HFFc6 (cell line): ENCODE measurements at regions not wholly inside any gene's neighbourhood (a gene's known extent, or its start where the extent isn't known, plus 50 kb on each side); places are given as distances from the start of the nearest gene placed in this dataset.

Source experiments
- DNase-seq: peaks from one replicate; pipeline ENCODE4 v3.0.0-alpha.2; 2018
- H3K27ac Mint-ChIP-seq: 2 replicates; pipeline ENCODE4 v1.8.0; 2020; ENCODE audit warnings: mild to moderate bottlenecking, mixed read lengths
- H3K27me3 Mint-ChIP-seq: 2 replicates; pipeline ENCODE4 v1.8.0; 2021; ENCODE audit warnings: mild to moderate bottlenecking, moderate library complexity, mixed read lengths; ENCODE audit not compliant: insufficient read depth
- H3K36me3 Mint-ChIP-seq: 2 replicates; pipeline ENCODE4 v1.8.0; 2021; ENCODE audit warnings: low read depth, mixed read lengths
- H3K4me1 Mint-ChIP-seq: 2 replicates; pipeline ENCODE4 v1.8.0; 2020; ENCODE audit warnings: low read depth, mixed read lengths
- H3K4me3 Mint-ChIP-seq: 2 replicates; pipeline ENCODE4 v1.8.0; 2020; ENCODE audit warnings: mild to moderate bottlenecking, moderate library complexity, mixed read lengths
- H3K9me3 Mint-ChIP-seq: 2 replicates; pipeline ENCODE4 v1.8.0; 2020; ENCODE audit warnings: mild to moderate bottlenecking, mixed read lengths
- TF ChIP-seq, protein P1 (sequence below): fragments of 200-600 bp; sonication (generic); IDR thresholded peaks from 2 replicates; pipeline ENCODE4 v1.5.0; 2021; ENCODE audit warnings: antibody characterized with exemption, mild to moderate bottlenecking

DNA sequence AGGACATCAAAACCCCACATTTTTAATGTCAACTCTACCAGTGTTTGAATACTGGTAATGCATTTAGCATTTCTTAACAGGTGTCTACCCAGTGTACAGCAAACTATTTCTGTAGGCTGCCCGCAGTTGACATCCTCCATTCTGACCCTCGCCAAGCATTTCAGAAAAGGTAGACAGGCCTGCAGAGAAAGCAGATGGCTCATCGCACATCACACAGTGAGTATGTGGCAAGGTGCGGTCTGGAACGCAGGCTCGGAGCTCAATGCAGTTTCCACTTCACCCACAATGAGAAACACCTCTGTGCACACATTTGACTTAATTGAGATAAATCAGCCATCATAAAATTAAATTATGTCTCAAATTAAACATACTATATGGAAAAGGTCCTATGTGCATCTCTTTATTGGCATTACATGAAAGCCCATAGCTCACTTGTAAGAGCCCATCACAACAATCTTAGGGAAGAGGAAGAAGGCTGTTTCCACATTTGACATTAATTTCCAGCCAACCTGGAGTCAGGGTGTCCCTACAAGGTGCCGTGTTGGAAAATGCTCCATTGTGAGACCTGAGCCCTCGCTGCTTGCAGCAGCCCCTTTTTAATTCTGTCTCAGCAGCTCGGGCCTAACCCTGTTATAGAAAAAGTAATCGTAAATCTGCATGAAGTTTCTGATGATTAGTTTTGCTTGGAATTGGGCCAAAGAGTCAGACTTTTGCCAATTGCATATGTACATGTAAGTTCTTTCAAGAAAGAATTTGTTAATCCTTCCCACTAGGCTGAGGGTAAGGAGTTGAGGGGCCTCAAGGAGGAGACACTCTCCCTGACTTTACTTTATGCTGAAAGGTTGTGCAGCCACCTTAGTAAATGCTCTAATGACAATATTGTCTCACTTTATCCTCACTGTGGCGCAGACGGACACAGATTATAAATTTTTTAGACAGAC, 378.7 kb upstream of the DYNLRB2 start:
- Mint-ChIP-seq H3K9me3 (peaks cover 6% of the 10 kb centered on the region; the same call in 1 of the 2 replicates), H3K27ac (no peak overlapping the region), H3K27me3 (peaks cover 1% of the 10 kb centered on the region; the same call in 1 of the 2 replicates), H3K36me3 (peaks cover 6% of the 10 kb centered on the region; the same call in 1 of the 2 replicates), H3K4me3 (no peak overlapping the region), H3K4me1 (peaks cover 48% of the 10 kb centered on the region)
- no peak for DNase-seq
- TF ChIP-seq, protein P1, sequence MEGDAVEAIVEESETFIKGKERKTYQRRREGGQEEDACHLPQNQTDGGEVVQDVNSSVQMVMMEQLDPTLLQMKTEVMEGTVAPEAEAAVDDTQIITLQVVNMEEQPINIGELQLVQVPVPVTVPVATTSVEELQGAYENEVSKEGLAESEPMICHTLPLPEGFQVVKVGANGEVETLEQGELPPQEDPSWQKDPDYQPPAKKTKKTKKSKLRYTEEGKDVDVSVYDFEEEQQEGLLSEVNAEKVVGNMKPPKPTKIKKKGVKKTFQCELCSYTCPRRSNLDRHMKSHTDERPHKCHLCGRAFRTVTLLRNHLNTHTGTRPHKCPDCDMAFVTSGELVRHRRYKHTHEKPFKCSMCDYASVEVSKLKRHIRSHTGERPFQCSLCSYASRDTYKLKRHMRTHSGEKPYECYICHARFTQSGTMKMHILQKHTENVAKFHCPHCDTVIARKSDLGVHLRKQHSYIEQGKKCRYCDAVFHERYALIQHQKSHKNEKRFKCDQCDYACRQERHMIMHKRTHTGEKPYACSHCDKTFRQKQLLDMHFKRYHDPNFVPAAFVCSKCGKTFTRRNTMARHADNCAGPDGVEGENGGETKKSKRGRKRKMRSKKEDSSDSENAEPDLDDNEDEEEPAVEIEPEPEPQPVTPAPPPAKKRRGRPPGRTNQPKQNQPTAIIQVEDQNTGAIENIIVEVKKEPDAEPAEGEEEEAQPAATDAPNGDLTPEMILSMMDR, result no peak

DNA sequence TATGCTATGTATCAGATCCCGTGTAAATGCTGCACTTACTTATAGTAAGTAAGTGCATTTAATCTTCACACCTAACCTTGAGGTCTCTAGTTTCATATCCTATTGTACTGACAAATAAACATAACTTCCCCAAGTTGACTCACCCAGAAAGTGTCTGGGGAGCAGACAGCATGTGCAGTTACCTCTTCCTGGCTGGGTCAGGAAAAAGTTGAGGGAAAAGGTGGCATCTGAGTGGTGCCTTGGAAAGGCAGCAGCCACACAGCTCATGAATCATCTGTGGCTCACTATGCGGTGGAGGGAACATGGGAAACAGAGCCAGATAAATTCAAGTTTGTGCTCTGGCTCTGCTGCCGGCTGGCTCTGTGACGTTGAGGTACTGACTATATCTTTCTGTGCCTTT, 382.0 kb upstream of the DYNLRB2 start:
- Mint-ChIP-seq H3K27me3 (peaks cover 5% of the 10 kb centered on the region; the same call in 1 of the 2 replicates), H3K36me3 (no peaks in the 10 kb centered on the region), H3K9me3 (no peaks in the 10 kb centered on the region), H3K4me1 (peaks cover 22% of the 10 kb centered on the region), H3K27ac (no peak overlapping the region; the same call in 1 of the 2 replicates), H3K4me3 (no peak overlapping the region)
- peak; percentile 71 for DNase-seq
- TF ChIP-seq, protein P1, result no peak

DNA sequence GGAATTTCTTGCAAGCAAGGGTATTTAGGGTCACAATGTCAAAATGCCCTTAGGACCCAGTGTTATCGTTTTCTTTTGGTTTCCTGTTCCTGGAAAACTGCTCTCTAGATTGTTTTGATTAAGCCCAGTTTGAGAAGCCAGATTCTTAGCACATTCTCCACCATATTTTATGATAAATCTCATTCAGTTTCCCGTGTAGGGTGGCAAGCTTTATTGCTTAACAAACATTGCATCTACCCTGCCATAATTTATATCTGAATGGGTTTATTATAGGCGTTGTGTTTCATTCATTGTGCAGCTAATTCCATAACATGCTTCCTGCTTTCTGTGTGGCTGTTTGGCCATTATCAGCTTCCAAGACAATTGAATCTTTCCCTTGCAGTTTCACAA, 389.1 kb upstream of the DYNLRB2 start:
- no peak for DNase-seq
- Mint-ChIP-seq H3K9me3 (no peaks in the 10 kb centered on the region), H3K27ac (peak overlapping the region; percentile 63; the same call in 1 of the 2 replicates), H3K27me3 (peaks cover 9% of the 10 kb centered on the region), H3K4me3 (no peak overlapping the region), H3K4me1 (peaks cover 37% of the 10 kb centered on the region), H3K36me3 (no peaks in the 10 kb centered on the region)
- TF ChIP-seq, protein P1, result no peak

DNA sequence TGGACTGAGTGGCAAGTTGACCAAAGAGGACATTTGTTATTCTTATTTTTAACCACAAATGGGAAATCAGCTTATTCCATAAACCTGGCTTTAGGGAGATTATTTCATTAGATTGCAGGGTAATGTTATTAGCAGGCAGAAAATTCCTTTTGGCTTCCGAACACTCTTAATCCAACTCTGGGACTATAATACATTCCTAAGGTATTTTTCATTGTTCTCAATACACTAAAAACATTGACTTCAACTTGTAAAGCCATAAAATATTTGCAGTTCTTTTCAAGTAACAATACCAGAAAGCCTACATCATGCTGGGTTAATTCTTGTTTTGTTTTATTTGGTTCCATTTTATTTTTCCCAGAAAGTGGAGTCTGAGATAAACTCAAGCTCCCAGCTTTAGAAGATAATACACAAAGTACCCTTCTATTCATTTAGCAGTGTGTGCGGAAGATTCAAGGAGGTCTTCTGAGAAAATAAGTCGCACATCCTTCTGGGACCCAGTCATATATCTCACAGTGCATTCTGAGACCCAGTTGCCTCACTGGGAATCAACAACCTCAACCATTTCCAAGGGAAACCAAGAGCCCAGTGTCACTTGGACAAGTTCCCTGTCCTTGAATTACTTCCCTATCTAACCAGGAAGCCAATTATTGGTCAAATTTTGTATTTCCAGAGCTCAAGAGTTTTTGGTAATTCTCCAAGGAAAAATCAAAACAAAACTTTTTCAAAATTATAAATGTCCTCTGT, 389.6 kb upstream of the DYNLRB2 start:
- Mint-ChIP-seq H3K27ac (peak overlapping the region; percentile 63), H3K9me3 (no peaks in the 10 kb centered on the region), H3K27me3 (peaks cover 13% of the 10 kb centered on the region), H3K4me3 (no peak overlapping the region), H3K4me1 (peaks cover 40% of the 10 kb centered on the region), H3K36me3 (no peaks in the 10 kb centered on the region)
- DNase-seq, result peak; percentile 80
- TF ChIP-seq, protein P1, result no peak

DNA sequence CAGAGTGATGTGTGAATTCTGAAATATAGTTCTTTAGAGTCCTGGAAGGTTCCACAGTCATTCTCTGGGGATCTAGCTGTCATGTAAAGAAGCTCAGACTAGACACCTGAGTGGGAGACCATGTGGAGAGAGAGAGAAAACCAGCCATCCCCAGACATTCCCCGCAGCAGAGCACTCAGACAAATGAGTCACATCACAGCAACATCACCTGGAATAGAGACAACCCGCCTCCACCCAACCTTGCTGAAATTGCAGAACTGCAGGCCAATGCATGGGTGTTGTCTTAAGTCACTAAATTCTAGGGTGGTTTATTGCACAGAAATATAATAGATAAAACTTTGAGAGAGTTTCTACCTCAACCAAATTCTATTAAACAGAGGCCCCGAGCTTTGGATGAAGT, 392.0 kb upstream of the DYNLRB2 start:
- no peak overlapping the region for H3K27ac Mint-ChIP-seq
- peaks cover 45% of the 10 kb centered on the region for H3K4me1 Mint-ChIP-seq

More for the DNA sequence above, 392.0 kb upstream of the DYNLRB2 start:
- Mint-ChIP-seq H3K4me3 (no peak overlapping the region), H3K9me3 (no peaks in the 10 kb centered on the region), H3K27me3 (peaks cover 13% of the 10 kb centered on the region), H3K36me3 (no peaks in the 10 kb centered on the region)
- no peak for DNase-seq
- TF ChIP-seq, protein P1, result no peak
